22Rv1 (cell line): ENCODE measurements at regions not wholly inside any gene's neighbourhood (a gene's known extent, or its start where the extent isn't known, plus 50 kb on each side); places are given as distances from the start of the nearest gene placed in this dataset.
A peak's percentile ranks its signal among the peaks of the same experiment; 100 is the strongest.

Source experiments
- H3K27ac ChIP-seq: fragments of 450-650 bp; 2 replicates; pipeline ENCODE4 v1.5.1; 2017
- CTCF ChIP-seq: fragments of 450-650 bp; IDR thresholded peaks from 2 replicates; pipeline ENCODE4 v1.5.1; 2017; ENCODE audit warnings: mild to moderate bottlenecking
- ZFX ChIP-seq: fragments of 450-650 bp; IDR thresholded peaks from 2 replicates; pipeline ENCODE4 v1.6.1; 2017; ENCODE audit warnings: antibody characterized with exemption, borderline replicate concordance

- H3K27ac ChIP-seq, result no peak overlapping the region
- no peak for TF ChIP-seq ZFX
- TF ChIP-seq CTCF, result no peak
Measured at GRCh38 chr9:97801180-97801579, 51.8 kb upstream of the FOXE1 start.

DNA sequence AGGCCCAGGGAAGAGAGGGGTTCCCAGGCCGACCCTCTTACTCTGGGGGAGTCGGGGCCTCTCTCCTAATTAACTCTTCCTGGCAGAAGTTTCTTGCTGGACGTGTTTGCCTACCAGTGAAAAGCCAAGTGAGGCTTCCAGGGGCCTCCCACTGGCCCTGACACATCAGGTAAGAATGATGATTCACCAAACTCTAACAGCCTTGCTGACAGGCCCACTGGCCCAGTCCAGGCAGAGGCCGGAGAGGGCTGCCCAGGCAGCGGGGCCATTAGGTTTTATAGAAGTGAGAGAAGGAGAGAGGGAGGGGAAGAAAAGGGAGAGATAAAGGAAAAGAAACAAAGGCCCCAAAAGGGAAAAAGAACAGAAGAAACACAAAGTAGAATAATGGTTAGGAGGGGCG lies 50.8 kb upstream of the FOXE1 start:
- TF ChIP-seq ZFX (no peak), CTCF (no peak)
- no peak overlapping the region for H3K27ac ChIP-seq

DNA sequence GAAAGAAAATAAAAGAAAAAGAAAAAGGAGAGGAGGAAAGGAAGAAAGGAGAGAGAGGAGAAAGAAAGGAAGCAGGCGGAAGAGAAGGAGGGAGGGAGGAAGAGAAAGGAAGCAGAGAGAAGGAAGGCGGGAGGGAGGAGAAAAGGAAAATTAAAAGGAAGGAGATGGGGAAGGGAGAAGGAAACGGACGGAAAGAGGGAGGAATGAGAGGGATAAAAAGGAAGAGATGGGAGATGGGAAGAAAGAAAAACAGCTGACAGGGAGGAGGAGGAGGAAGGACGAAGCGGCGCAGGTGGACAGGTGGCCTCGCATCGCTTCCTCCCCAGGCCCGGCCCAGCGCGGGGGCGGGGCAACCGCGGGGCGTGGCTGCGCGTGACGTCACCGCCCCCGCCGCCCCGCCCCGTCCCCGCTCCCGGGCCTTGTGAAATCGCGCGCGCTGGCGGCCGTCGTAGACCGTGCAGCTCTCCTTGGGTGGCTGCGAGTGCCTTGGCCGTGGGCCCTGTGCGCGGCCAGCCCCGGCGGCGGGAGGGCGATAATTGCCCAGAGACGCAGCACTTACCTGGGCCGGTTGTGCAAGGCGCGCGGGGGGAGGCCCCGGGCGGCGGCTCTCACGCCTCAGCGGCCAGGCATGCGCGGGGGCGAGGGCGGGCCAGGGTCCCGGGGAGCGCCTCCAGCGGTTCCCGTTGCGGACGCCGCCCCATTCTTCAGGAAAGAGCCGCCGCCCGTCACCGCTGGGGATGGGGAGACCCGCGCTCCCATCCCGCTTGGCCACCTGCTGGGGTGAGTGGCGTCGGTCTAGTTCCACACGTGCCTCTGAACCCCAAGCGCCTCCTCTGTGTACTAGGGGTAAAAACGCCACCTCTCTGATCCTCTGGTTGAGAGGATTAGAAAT lies 49.6 kb upstream of the FOXE1 start:
- TF ChIP-seq CTCF (peak; percentile 9; the same call in 1 of the 2 replicates), ZFX (no peak)
- H3K27ac ChIP-seq, result peak overlapping the region; percentile 57
